Hepatocyte (in vitro differentiated cells): ENCODE measurements at regions not wholly inside any gene's neighbourhood (a gene's known extent, or its start where the extent isn't known, plus 50 kb on each side); places are given as distances from the start of the nearest gene placed in this dataset.

Source experiments
- DNase-seq: peaks from one replicate; pipeline ENCODE4 v3.0.0-alpha.2; 2016; ENCODE audit warnings: low spot score
- H2AFZ ChIP-seq: fragments of 200-600 bp; sonication (generic); 2 replicates; pipeline ENCODE4 v1.6.0; 2016; ENCODE audit warnings: antibody characterized with exemption, mild to moderate bottlenecking
- H3K27ac ChIP-seq: fragments of 200-600 bp; sonication (generic); 2 replicates; pipeline ENCODE4 v1.5.1; 2016; ENCODE audit warnings: mild to moderate bottlenecking
- H3K27me3 ChIP-seq: fragments of 200-600 bp; sonication (generic); 2 replicates; pipeline ENCODE4 v1.6.1; 2016
- H3K36me3 ChIP-seq: fragments of 200-600 bp; sonication (generic); replicated peaks from 2 replicates; pipeline ENCODE4 v1.5.1; 2016; ENCODE audit warnings: low read depth; ENCODE audit not compliant: insufficient read depth
- H3K4me1 ChIP-seq: fragments of 200-600 bp; sonication (generic); 2 replicates; pipeline ENCODE4 v1.5.1; 2016; ENCODE audit warnings: mild to moderate bottlenecking, moderate library complexity; ENCODE audit not compliant: insufficient read depth
- H3K4me2 ChIP-seq: fragments of 200-600 bp; sonication (generic); 2 replicates; pipeline ENCODE4 v1.6.0; 2016
- H3K4me3 ChIP-seq: fragments of 200-600 bp; sonication (generic); 2 replicates; pipeline ENCODE4 v1.5.1; 2016; ENCODE audit warnings: mild to moderate bottlenecking
- H3K79me2 ChIP-seq: fragments of 200-600 bp; sonication (generic); 2 replicates; pipeline ENCODE4 v1.6.0; 2017; ENCODE audit warnings: mild to moderate bottlenecking
- H3K9me2 ChIP-seq: fragments of 200-600 bp; sonication (generic); replicated peaks from 2 replicates; pipeline ENCODE4 v1.6.0; 2017; ENCODE audit warnings: mild to moderate bottlenecking; ENCODE audit not compliant: insufficient read depth
- H3K9me3 ChIP-seq: fragments of 200-600 bp; sonication (generic); 2 replicates; pipeline ENCODE4 v1.5.1; 2016; ENCODE audit warnings: low read depth, mild to moderate bottlenecking
- H4K20me1 ChIP-seq: fragments of 200-600 bp; sonication (generic); 2 replicates; pipeline ENCODE4 v1.6.0; 2016; ENCODE audit warnings: mild to moderate bottlenecking; ENCODE audit not compliant: insufficient read depth, poor library complexity, severe bottlenecking
- CTCF ChIP-seq: fragments of 200-600 bp; sonication (generic); IDR thresholded peaks from 2 replicates; pipeline ENCODE4 v1.5.1; 2016; ENCODE audit warnings: antibody characterized with exemption, mild to moderate bottlenecking; ENCODE audit not compliant: poor library complexity
- EZH2 ChIP-seq: fragments of 200-600 bp; sonication (generic); IDR thresholded peaks from 2 replicates; pipeline ENCODE4 v1.6.1; 2016; ENCODE audit warnings: antibody characterized with exemption, mild to moderate bottlenecking, borderline replicate concordance
- EZH2phosphoT487 ChIP-seq: fragments of 200-600 bp; sonication (generic); IDR thresholded peaks from one replicate; pipeline ENCODE4 v1.6.1; 2018; ENCODE audit warnings: antibody characterized with exemption, mild to moderate bottlenecking, low read depth, moderate library complexity; ENCODE audit not compliant: unreplicated experiment, severe bottlenecking
- WGBS: methylation state at CpG from one replicate; pipeline ENCODE4 v1.1.6; 2016; ENCODE audit warnings: low lambda C conversion rate; ENCODE audit errors: missing lambda C conversion rate; 5-methylcytosine and 5-hydroxymethylcytosine counted together

DNA sequence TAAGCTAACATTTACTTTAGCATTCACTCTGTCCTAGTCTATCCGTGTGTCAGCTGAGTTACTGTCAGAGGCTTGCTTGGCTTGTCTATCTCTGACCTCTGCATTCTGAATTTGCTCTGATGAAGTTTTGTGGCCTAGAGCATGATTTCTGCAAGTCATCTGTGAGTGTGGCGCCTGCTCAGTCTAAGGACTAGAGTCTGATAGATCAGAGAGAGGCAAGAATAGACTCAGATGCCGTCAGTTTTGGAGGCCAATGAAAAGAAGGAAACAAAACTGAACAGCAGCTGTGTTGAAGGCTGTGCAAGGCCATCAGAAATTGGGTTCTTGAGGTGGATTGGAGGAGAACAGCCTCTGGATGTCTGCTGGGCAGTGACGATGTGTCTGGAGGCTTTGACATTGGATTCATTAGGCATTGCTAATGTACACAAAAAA is 573.1 kb downstream of the USP25 start:
- H3K79me2 ChIP-seq = no peaks in the 10 kb centered on the region
- H3K36me3 ChIP-seq = no peaks in the 10 kb centered on the region
- no peak overlapping the region for H3K27ac ChIP-seq
- no peaks in the 10 kb centered on the region for H3K4me1 ChIP-seq
- no peaks in the 10 kb centered on the region for H4K20me1 ChIP-seq
- H3K27me3 ChIP-seq = no peaks in the 10 kb centered on the region
- no peaks in the 10 kb centered on the region for H3K9me2 ChIP-seq
- TF ChIP-seq CTCF = no peak
- no peak for TF ChIP-seq EZH2
- no peak for TF ChIP-seq EZH2phosphoT487
- DNase-seq = peak; percentile 14
- no peak overlapping the region for H3K4me2 ChIP-seq
- no peak overlapping the region for H2AFZ ChIP-seq
- no peaks in the 10 kb centered on the region for H3K9me3 ChIP-seq
- no peak overlapping the region for H3K4me3 ChIP-seq
- 64% methylated on average over 4 of the region's 4 CpGs for WGBS

GRCh38 chr21:16304174-16305095 is 574.7 kb downstream of the USP25 start:
- no peaks in the 10 kb centered on the region for H3K4me1 ChIP-seq
- DNase-seq = no peak
- H4K20me1 ChIP-seq = no peaks in the 10 kb centered on the region
- H3K79me2 ChIP-seq = no peaks in the 10 kb centered on the region
- no peak for TF ChIP-seq EZH2
- TF ChIP-seq CTCF = no peak
- TF ChIP-seq EZH2phosphoT487 = no peak
- H2AFZ ChIP-seq = no peak overlapping the region
- no peaks in the 10 kb centered on the region for H3K36me3 ChIP-seq
- no peaks in the 10 kb centered on the region for H3K9me3 ChIP-seq
- H3K4me3 ChIP-seq = no peak overlapping the region
- H3K27ac ChIP-seq = no peak overlapping the region
- no peaks in the 10 kb centered on the region for H3K27me3 ChIP-seq
- 88% methylated on average over 6 of the region's 6 CpGs for WGBS
- H3K9me2 ChIP-seq = no peaks in the 10 kb centered on the region
- no peak overlapping the region for H3K4me2 ChIP-seq

DNA sequence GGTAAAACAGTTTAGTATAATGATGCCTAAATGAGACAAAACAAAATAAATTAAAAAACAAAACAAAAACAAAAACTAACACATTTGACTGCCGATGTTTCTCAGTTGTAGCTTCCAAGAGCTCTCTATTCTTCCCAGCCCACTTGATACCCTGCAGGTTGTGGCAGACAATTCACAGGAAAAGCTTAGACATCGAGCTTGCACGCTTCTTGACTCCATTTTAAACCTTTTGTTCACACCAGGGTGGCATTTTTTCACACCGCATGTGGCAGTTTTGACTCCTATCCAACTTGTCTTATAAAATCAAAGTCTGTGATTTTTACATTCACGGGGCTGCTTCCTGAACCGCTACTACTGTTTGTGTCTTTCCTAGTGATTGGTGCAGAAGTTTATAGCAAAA is 575.9 kb downstream of the USP25 start:
- Histone ChIP-seq H3K4me3 (no peak overlapping the region), H3K4me1 (no peaks in the 10 kb centered on the region), H3K9me2 (no peaks in the 10 kb centered on the region), H3K4me2 (peak overlapping the region; percentile 19), H2AFZ (no peak overlapping the region), H3K79me2 (no peaks in the 10 kb centered on the region), H3K9me3 (no peaks in the 10 kb centered on the region), H3K36me3 (no peaks in the 10 kb centered on the region), H3K27ac (no peak overlapping the region), H3K27me3 (no peaks in the 10 kb centered on the region), H4K20me1 (no peaks in the 10 kb centered on the region)
- 73% methylated on average over 6 of the region's 6 CpGs for WGBS
- DNase-seq = no peak
- TF ChIP-seq EZH2 (no peak), CTCF (no peak), EZH2phosphoT487 (no peak)
